Mesodermal cell (in vitro differentiated cells): ENCODE measurements at regions not wholly inside any gene's neighbourhood (a gene's known extent, or its start where the extent isn't known, plus 50 kb on each side); places are given as distances from the start of the nearest gene placed in this dataset.
A peak's percentile ranks its signal among the peaks of the same experiment; 100 is the strongest.

ENCODE experiments used
- H3K27ac ChIP-seq: 2 replicates; pipeline ENCODE4 v1.7.0; 2013; ENCODE audit warnings: mild to moderate bottlenecking, low read depth, low read length, moderate library complexity; ENCODE audit not compliant: severe bottlenecking
- H3K36me3 ChIP-seq: 2 replicates; pipeline ENCODE4 v1.7.1; 2013; ENCODE audit warnings: mild to moderate bottlenecking, low read length, moderate library complexity; ENCODE audit not compliant: control insufficient read depth, insufficient read depth
- H3K4me1 ChIP-seq: one replicate; pipeline ENCODE4 v1.7.1; 2013; ENCODE audit warnings: mild to moderate bottlenecking, low read length; ENCODE audit not compliant: insufficient read depth, control insufficient read depth, poor library complexity, severe bottlenecking
- H3K4me3 ChIP-seq: 2 replicates; pipeline ENCODE4 v1.7.0; 2013; ENCODE audit warnings: low read length, control low read depth, mild to moderate bottlenecking; ENCODE audit not compliant: insufficient read depth, poor library complexity, severe bottlenecking; ENCODE audit errors: extremely low read depth
- H3K9me3 ChIP-seq: 2 replicates; pipeline ENCODE4 v1.7.1; 2013; ENCODE audit warnings: mild to moderate bottlenecking, low read length, moderate library complexity; ENCODE audit not compliant: control insufficient read depth
- WGBS, 2 experiments: methylation state at CpG; one replicate each; pipeline ENCODE4 v1.1.5; 2013; ENCODE audit warnings: missing lambda C conversion rate in 2 of 2; ENCODE audit not compliant: insufficient coverage in 2 of 2; 5-methylcytosine and 5-hydroxymethylcytosine counted together

GRCh38 chr9:96073531-96074480 lies 198.3 kb downstream of the ERCC6L2 start:
- H3K9me3 ChIP-seq = no peaks in the 10 kb centered on the region
- no peaks in the 10 kb centered on the region for H3K36me3 ChIP-seq
- no peaks in the 10 kb centered on the region for H3K4me1 ChIP-seq
- H3K27ac ChIP-seq = no peak overlapping the region
- WGBS, 2 experiments = 86 to 88% methylated on average over 8 to 9 of the region's 11 CpGs
- no peak overlapping the region for H3K4me3 ChIP-seq

GRCh38 chr9:96072930-96073329 lies 197.4 kb downstream of the ERCC6L2 start:
- WGBS, 2 experiments = 75 to 89% methylated on average over 3 to 6 of the region's 8 CpGs
- Histone ChIP-seq H3K4me1 (no peaks in the 10 kb centered on the region), H3K36me3 (no peaks in the 10 kb centered on the region), H3K4me3 (no peak overlapping the region), H3K27ac (no peak overlapping the region), H3K9me3 (no peaks in the 10 kb centered on the region)

GRCh38 chr9:96071815-96072124 lies 196.3 kb downstream of the ERCC6L2 start:
- H3K36me3 ChIP-seq = no peaks in the 10 kb centered on the region
- no peak overlapping the region for H3K4me3 ChIP-seq
- no peak overlapping the region for H3K27ac ChIP-seq
- H3K4me1 ChIP-seq = no peaks in the 10 kb centered on the region
- 74 to 83% methylated on average over 4 of the region's 4 CpGs for WGBS, 2 experiments
- H3K9me3 ChIP-seq = no peaks in the 10 kb centered on the region

GRCh38 chr9:96071076-96071814 lies 195.8 kb downstream of the ERCC6L2 start:
- no peaks in the 10 kb centered on the region for H3K36me3 ChIP-seq
- H3K4me1 ChIP-seq = no peaks in the 10 kb centered on the region
- H3K9me3 ChIP-seq = no peaks in the 10 kb centered on the region
- H3K4me3 ChIP-seq = no peak overlapping the region
- H3K27ac ChIP-seq = no peak overlapping the region
- 100% methylated on average over 2 of the region's 5 CpGs; no CpG with 5 or more reads in 1 of the 2 experiments for WGBS, 2 experiments

- Histone ChIP-seq H3K9me3 (no peaks in the 10 kb centered on the region), H3K36me3 (no peaks in the 10 kb centered on the region), H3K4me1 (peaks cover 5% of the 10 kb centered on the region), H3K27ac (no peak overlapping the region), H3K4me3 (no peak overlapping the region)
- WGBS, 2 experiments = 85 to 94% methylated on average over 8 of the region's 8 CpGs
Measured at GRCh38 chr9:96069629-96070220, 194.2 kb downstream of the ERCC6L2 start.

- Histone ChIP-seq H3K9me3 (no peaks in the 10 kb centered on the region), H3K36me3 (no peaks in the 10 kb centered on the region), H3K4me1 (peaks cover 9% of the 10 kb centered on the region), H3K4me3 (no peak overlapping the region), H3K27ac (no peak overlapping the region)
- 92 to 93% methylated on average over 7 to 10 of the region's 11 CpGs for WGBS, 2 experiments
Measured at GRCh38 chr9:96068511-96068910, 193.0 kb downstream of the ERCC6L2 start.

- Histone ChIP-seq H3K36me3 (no peaks in the 10 kb centered on the region), H3K27ac (no peak overlapping the region)
Measured at GRCh38 chr9:96067600-96067999, 192.1 kb downstream of the ERCC6L2 start.

GRCh38 chr9:96067004-96067403 lies 191.5 kb downstream of the ERCC6L2 start:
- no peak overlapping the region for H3K4me3 ChIP-seq
- no peak overlapping the region for H3K27ac ChIP-seq
- WGBS, 2 experiments = 93 to 95% methylated on average over 6 to 7 of the region's 7 CpGs
- no peaks in the 10 kb centered on the region for H3K36me3 ChIP-seq
- H3K4me1 ChIP-seq = peaks cover 10% of the 10 kb centered on the region
- H3K9me3 ChIP-seq = no peaks in the 10 kb centered on the region

More at GRCh38 chr9:96067600-96067999, 192.1 kb downstream of the ERCC6L2 start:
- H3K4me1 ChIP-seq = peaks cover 9% of the 10 kb centered on the region
- H3K4me3 ChIP-seq = no peak overlapping the region
- no peaks in the 10 kb centered on the region for H3K9me3 ChIP-seq
- 80 to 100% methylated on average over 1 to 2 of the region's 5 CpGs for WGBS, 2 experiments

GRCh38 chr9:96065482-96066251 lies 190.2 kb downstream of the ERCC6L2 start:
- WGBS, 2 experiments = 92 to 99% methylated on average over 6 to 7 of the region's 8 CpGs
- peaks cover 22% of the 10 kb centered on the region for H3K4me1 ChIP-seq
- no peak overlapping the region for H3K27ac ChIP-seq
- no peak overlapping the region for H3K4me3 ChIP-seq
- H3K9me3 ChIP-seq = no peaks in the 10 kb centered on the region
- H3K36me3 ChIP-seq = no peaks in the 10 kb centered on the region

- Histone ChIP-seq H3K4me1 (peaks cover 22% of the 10 kb centered on the region), H3K9me3 (no peaks in the 10 kb centered on the region), H3K36me3 (no peaks in the 10 kb centered on the region), H3K27ac (peak overlapping the region; percentile 57), H3K4me3 (no peak overlapping the region)
- WGBS, 2 experiments = 100% methylated on average over 2 of the region's 7 CpGs
Measured at GRCh38 chr9:96064826-96065481, 189.5 kb downstream of the ERCC6L2 start.
